Skeletal muscle satellite cell (primary cell): ENCODE measurements at regions not wholly inside any gene's neighbourhood (a gene's known extent, or its start where the extent isn't known, plus 50 kb on each side); places are given as distances from the start of the nearest gene placed in this dataset.
"Not testable (repeated sequence)": the region's sequence is repeated elsewhere in the genome, so short reads cannot be mapped to it uniquely, and the experiment has no call there.

Experiments used
- H3K27me3 ChIP-seq: 2 replicates; pipeline ENCODE4 v1.7.0; 2013; ENCODE audit warnings: low read length; ENCODE audit not compliant: control insufficient read depth, insufficient read depth
- H3K36me3 ChIP-seq: 2 replicates; pipeline ENCODE4 v1.7.0; 2013; ENCODE audit warnings: mild to moderate bottlenecking, control low read depth, low read length; ENCODE audit not compliant: insufficient read depth
- H3K4me1 ChIP-seq: 2 replicates; pipeline ENCODE4 v1.7.0; 2013; ENCODE audit warnings: low read length; ENCODE audit not compliant: control insufficient read depth, insufficient read depth
- H3K4me2 ChIP-seq: 2 replicates; pipeline ENCODE4 v1.7.0; 2013; ENCODE audit warnings: mild to moderate bottlenecking, low read length
- H3K4me3 ChIP-seq: 2 replicates; pipeline ENCODE4 v1.7.0; 2013; ENCODE audit warnings: low read length
- H3K9ac ChIP-seq: 2 replicates; pipeline ENCODE4 v1.7.0; 2013; ENCODE audit warnings: mild to moderate bottlenecking, low read depth, low read length, moderate library complexity
- H3K9me3 ChIP-seq: replicated peaks from 2 replicates; pipeline ENCODE4 v1.7.0; 2013; ENCODE audit warnings: mild to moderate bottlenecking, control low read depth, low read length

GRCh38 chr18:39186008-39186407 lies 1620.4 kb upstream of the CELF4 start:
- no peaks in the 10 kb centered on the region for H3K27me3 ChIP-seq

GRCh38 chr18:39184176-39184575 lies 1618.6 kb upstream of the CELF4 start:
- Histone ChIP-seq H3K9ac (no peak overlapping the region), H3K4me1 (no peaks in the 10 kb centered on the region), H3K9me3 (no peaks in the 10 kb centered on the region), H3K4me3 (no peak overlapping the region), H3K36me3 (no peaks in the 10 kb centered on the region), H3K27me3 (no peaks in the 10 kb centered on the region), H3K4me2 (no peak overlapping the region)

More at GRCh38 chr18:39186008-39186407, 1620.4 kb upstream of the CELF4 start:
- no peak overlapping the region for H3K4me3 ChIP-seq
- no peaks in the 10 kb centered on the region for H3K36me3 ChIP-seq
- no peaks in the 10 kb centered on the region for H3K4me1 ChIP-seq
- H3K4me2 ChIP-seq = no peak overlapping the region
- no peaks in the 10 kb centered on the region for H3K9me3 ChIP-seq
- H3K9ac ChIP-seq = no peak overlapping the region

GRCh38 chr18:39178166-39178565 lies 1612.6 kb upstream of the CELF4 start:
- Histone ChIP-seq H3K36me3 (no peaks in the 10 kb centered on the region), H3K4me1 (no peaks in the 10 kb centered on the region), H3K4me2 (no peak overlapping the region), H3K9me3 (no peaks in the 10 kb centered on the region), H3K27me3 (no peaks in the 10 kb centered on the region), H3K4me3 (no peak overlapping the region), H3K9ac (no peak overlapping the region)

GRCh38 chr18:39172695-39173421 lies 1607.3 kb upstream of the CELF4 start:
- H3K36me3 ChIP-seq = no peaks in the 10 kb centered on the region
- no peak overlapping the region for H3K4me3 ChIP-seq
- H3K27me3 ChIP-seq = no peaks in the 10 kb centered on the region
- no peaks in the 10 kb centered on the region for H3K4me1 ChIP-seq
- no peak overlapping the region for H3K9ac ChIP-seq
- no peaks in the 10 kb centered on the region for H3K9me3 ChIP-seq
- no peak overlapping the region for H3K4me2 ChIP-seq

GRCh38 chr18:39168723-39169122 lies 1603.1 kb upstream of the CELF4 start:
- Histone ChIP-seq H3K9ac (no peak overlapping the region), H3K4me2 (no peak overlapping the region), H3K4me1 (no peaks in the 10 kb centered on the region), H3K36me3 (no peaks in the 10 kb centered on the region), H3K27me3 (no peaks in the 10 kb centered on the region), H3K4me3 (no peak overlapping the region), H3K9me3 (no peaks in the 10 kb centered on the region)

- H3K4me1 ChIP-seq = no peaks in the 10 kb centered on the region
- H3K9me3 ChIP-seq = no peaks in the 10 kb centered on the region
- no peak overlapping the region for H3K9ac ChIP-seq
- H3K4me2 ChIP-seq = no peak overlapping the region
- H3K27me3 ChIP-seq = no peaks in the 10 kb centered on the region
- no peak overlapping the region for H3K4me3 ChIP-seq
- H3K36me3 ChIP-seq = no peaks in the 10 kb centered on the region
These were observed 1602.4 kb upstream of the CELF4 start for GRCh38 chr18:39167990-39168389.

GRCh38 chr18:39166776-39167175 lies 1601.2 kb upstream of the CELF4 start:
- Histone ChIP-seq H3K4me1 (no peaks in the 10 kb centered on the region), H3K4me3 (no peak overlapping the region), H3K27me3 (no peaks in the 10 kb centered on the region), H3K9me3 (no peaks in the 10 kb centered on the region), H3K4me2 (no peak overlapping the region), H3K36me3 (no peaks in the 10 kb centered on the region), H3K9ac (no peak overlapping the region)

GRCh38 chr18:39162013-39162827 lies 1596.6 kb upstream of the CELF4 start:
- Histone ChIP-seq H3K9me3 (no peaks in the 10 kb centered on the region), H3K27me3 (no peaks in the 10 kb centered on the region), H3K36me3 (no peaks in the 10 kb centered on the region), H3K4me1 (no peaks in the 10 kb centered on the region), H3K9ac (no peak overlapping the region), H3K4me2 (no peak overlapping the region), H3K4me3 (no peak overlapping the region)

GRCh38 chr18:39149211-39149806 lies 1583.7 kb upstream of the CELF4 start:
- no peaks in the 10 kb centered on the region for H3K9me3 ChIP-seq
- no peaks in the 10 kb centered on the region for H3K4me1 ChIP-seq
- H3K27me3 ChIP-seq = no peaks in the 10 kb centered on the region
- no peak overlapping the region for H3K9ac ChIP-seq
- H3K4me3 ChIP-seq = no peak overlapping the region
- H3K4me2 ChIP-seq = no peak overlapping the region
- H3K36me3 ChIP-seq = no peaks in the 10 kb centered on the region

- no peak overlapping the region for H3K4me3 ChIP-seq
- no peaks in the 10 kb centered on the region for H3K27me3 ChIP-seq
- H3K36me3 ChIP-seq = no peaks in the 10 kb centered on the region
- H3K9me3 ChIP-seq = no peaks in the 10 kb centered on the region
- no peak overlapping the region for H3K4me2 ChIP-seq
- no peak overlapping the region for H3K9ac ChIP-seq
- peaks cover 3% of the 10 kb centered on the region for H3K4me1 ChIP-seq
These were observed 1568.7 kb upstream of the CELF4 start for GRCh38 chr18:39134255-39134654.

GRCh38 chr18:39127538-39127937 lies 1561.9 kb upstream of the CELF4 start:
- not testable (repeated sequence) for H3K4me2 ChIP-seq, H3K36me3 ChIP-seq, H3K4me1 ChIP-seq, H3K9me3 ChIP-seq, H3K9ac ChIP-seq, H3K27me3 ChIP-seq, H3K4me3 ChIP-seq
